NCI-H1694 (cell line): ENCODE measurements at regions not wholly inside any gene's neighbourhood (a gene's known extent, or its start where the extent isn't known, plus 50 kb on each side); places are given as distances from the start of the nearest gene placed in this dataset.
A peak's percentile ranks its signal among the peaks of the same experiment; 100 is the strongest.
"Not testable (repeated sequence)": the region's sequence is repeated elsewhere in the genome, so short reads cannot be mapped to it uniquely, and the experiment has no call there.

ENCODE experiments used
- DNase-seq: peaks from one replicate; lab custom pipeline; 2025; lab: John Stamatoyannopoulos, UW

- no peak for DNase-seq
Observed at GRCh38 chr5:157944077-157944633, 85.2 kb upstream of the CLINT1 start.

GRCh38 chr5:157942595-157942994 is 83.7 kb upstream of the CLINT1 start:
- DNase-seq: no peak

- DNase-seq: no peak
Observed at GRCh38 chr5:157941616-157942015, 82.7 kb upstream of the CLINT1 start.

- DNase-seq: not testable (repeated sequence)
Observed at GRCh38 chr5:157938101-157938500, 79.2 kb upstream of the CLINT1 start.

GRCh38 chr5:157936776-157937501 is 78.0 kb upstream of the CLINT1 start:
- not testable (repeated sequence) for DNase-seq

- no peak for DNase-seq
Observed at GRCh38 chr5:157934600-157934999, 75.7 kb upstream of the CLINT1 start.

GRCh38 chr5:157933005-157933404 is 74.1 kb upstream of the CLINT1 start:
- no peak for DNase-seq

GRCh38 chr5:157930710-157931109 is 71.8 kb upstream of the CLINT1 start:
- no peak for DNase-seq

- no peak for DNase-seq
Observed at GRCh38 chr5:157926977-157927376, 68.0 kb upstream of the CLINT1 start.

GRCh38 chr5:157925786-157926671 is 67.1 kb upstream of the CLINT1 start:
- DNase-seq: no peak

- DNase-seq: no peak
Observed at GRCh38 chr5:157924931-157925729, 66.2 kb upstream of the CLINT1 start.

- DNase-seq: no peak
Observed at GRCh38 chr5:157924490-157924889, 65.5 kb upstream of the CLINT1 start.

- no peak for DNase-seq
Observed at GRCh38 chr5:157923765-157924164, 64.8 kb upstream of the CLINT1 start.

- no peak for DNase-seq
Observed at GRCh38 chr5:157922026-157922425, 63.1 kb upstream of the CLINT1 start.

GRCh38 chr5:157920828-157921170 is 61.9 kb upstream of the CLINT1 start:
- DNase-seq: no peak

- DNase-seq: no peak
Observed at GRCh38 chr5:157918811-157919742, 60.1 kb upstream of the CLINT1 start.

GRCh38 chr5:157917899-157918809 is 59.2 kb upstream of the CLINT1 start:
- DNase-seq: peak; percentile 27

GRCh38 chr5:157917491-157917890 is 58.5 kb upstream of the CLINT1 start:
- DNase-seq: no peak

- DNase-seq: no peak
Observed at GRCh38 chr5:157915638-157916037, 56.7 kb upstream of the CLINT1 start.
